Ecto neural progenitor cell (in vitro differentiated cells): ENCODE measurements at regions not wholly inside any gene's neighbourhood (a gene's known extent, or its start where the extent isn't known, plus 50 kb on each side); places are given as distances from the start of the nearest gene placed in this dataset.
A peak's percentile ranks its signal among the peaks of the same experiment; 100 is the strongest.

Experiments
- DNase-seq: peaks from one replicate; pipeline ENCODE4 v3.0.0-alpha.2; 2018; ENCODE audit warnings: low spot score

DNA sequence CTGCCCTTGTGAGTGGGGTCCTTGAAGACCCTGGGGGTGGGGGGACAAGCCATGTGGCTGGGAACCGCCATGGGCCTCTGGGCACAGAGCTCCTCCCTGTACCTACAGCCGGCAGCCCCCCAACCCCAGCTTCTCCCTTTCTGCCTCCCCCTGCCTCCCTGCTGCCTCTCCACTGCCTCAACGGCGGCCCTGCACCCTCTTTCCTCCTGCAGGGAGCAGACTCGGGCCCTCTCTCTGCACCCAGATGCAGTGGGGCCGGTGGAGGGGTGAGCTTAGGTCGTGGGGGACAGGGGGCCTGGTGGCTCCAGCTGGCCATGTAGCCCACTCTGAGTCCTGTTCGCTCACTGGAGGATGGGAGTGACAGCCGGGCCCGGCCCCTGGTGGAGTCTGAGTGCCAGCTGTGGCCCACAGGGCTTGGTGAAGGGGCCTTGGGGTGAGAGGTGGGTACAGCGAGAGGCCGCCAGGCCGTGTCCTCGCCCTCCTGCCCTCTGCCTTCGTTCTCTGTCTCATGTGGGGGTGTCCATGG is 139.3 kb upstream of the COL5A1 start:
- peak; percentile 43 for DNase-seq

DNA sequence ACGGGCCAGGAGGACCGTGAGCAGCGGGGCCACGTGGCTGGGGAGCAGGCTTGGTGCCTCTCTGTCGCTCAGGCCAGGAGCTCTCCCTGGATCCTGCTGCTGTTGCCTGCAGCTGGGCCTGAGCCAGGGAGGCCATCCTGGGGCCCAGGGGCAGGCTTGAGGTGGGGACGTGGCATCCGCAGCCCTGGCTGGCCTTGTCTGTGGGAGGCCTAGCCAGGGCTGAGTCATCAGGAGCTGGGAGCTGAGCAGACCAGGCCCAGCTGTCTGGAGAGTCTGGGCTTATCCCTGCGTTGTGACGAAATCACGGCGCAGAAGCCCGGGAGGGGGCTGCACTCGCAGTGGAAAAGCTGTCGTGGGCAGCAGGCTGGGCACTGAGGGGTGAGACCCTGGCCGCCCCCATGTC is 138.8 kb upstream of the COL5A1 start:
- no peak for DNase-seq

DNA sequence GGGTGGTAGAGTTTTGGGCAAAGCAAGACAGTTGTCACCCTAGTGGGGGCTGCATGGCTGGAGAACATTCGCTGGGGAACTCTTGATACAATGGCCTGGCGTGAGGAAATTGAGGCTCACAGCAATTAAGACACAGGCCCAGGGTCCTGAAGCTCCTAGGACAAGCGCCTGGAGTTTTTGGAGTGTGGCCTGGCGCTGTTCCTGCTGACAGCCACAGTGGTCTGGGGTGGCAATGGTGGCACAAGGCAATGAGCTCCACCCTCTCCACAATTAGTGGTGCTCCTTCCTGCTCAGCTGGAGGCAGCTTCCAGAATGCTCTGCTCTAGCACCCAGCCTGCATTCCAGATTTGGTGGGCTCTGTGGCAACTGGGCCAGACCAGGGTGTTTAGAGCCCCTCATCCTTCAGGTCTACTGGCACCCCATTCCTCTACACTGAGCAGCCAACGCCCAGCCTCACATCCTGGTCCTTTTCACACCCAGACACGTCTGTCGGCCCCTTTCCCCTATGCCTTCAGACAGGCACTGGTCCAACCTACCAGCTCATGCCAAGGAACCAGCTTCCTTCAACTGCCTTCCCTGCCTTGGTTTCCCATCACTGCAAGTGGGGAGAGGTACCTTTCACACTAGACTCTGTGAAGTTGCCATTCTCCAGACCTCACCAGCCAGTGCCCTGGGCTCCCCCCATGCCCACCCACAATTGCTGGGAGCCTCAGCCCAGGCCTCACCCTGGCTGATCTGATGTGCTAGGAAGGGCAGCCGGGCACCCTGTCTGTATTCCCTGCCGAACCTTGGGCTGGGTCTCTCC is 138.1 kb upstream of the COL5A1 start:
- peak; percentile 31 for DNase-seq

DNA sequence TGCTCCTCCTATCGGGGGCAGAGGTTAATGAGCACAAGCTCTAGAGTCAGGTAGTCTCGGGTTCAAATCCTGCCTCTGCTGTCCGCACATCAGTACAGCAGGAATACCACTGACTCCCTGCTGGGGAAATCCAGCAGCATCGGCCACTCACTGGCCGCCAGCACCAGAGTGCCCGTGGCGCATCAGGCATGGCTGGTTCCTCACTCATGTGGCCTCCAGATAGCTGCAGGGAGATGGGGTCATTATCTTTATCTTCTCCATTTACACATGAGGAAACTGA is 137.6 kb upstream of the COL5A1 start:
- DNase-seq: no peak

DNA sequence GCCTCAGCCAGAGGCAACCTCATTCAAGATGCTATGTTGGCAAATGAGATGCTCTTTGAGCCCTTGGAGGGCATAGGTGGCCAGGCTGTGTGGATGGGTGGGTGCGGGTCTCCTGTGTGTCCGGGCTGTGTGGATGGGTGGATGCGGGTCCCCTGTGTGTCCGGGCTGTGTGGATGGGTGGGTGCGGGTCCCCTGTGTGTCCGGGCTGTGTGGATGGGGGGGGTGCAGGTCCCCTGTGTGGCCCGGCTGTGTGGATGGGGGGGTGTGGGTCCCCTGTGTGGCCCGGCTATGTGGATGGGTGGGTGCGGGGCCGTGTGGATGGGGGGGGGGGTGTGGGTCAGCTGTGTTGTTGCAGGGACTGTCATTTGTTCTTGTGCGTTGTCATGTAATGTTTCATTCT is 136.6 kb upstream of the COL5A1 start:
- DNase-seq: peak; percentile 33

DNA sequence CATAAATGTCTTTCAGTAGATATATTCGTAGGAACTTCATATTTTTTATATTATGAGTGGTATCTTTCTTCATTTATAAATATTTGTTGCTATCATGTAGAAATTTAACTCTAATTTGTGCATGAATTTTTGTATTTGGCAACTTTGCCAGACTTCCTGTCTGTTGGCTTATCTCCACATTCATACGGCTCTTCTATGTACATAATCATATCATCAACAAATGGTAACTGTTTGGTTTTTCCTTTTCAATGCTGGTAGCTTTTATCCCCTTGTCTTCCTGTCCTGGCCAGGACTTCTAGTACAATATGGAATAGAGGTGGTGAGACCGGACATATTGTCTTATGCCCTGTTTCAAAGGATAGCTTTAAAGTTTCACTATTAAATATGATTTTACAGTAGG is 132.3 kb upstream of the COL5A1 start:
- DNase-seq: no peak

DNA sequence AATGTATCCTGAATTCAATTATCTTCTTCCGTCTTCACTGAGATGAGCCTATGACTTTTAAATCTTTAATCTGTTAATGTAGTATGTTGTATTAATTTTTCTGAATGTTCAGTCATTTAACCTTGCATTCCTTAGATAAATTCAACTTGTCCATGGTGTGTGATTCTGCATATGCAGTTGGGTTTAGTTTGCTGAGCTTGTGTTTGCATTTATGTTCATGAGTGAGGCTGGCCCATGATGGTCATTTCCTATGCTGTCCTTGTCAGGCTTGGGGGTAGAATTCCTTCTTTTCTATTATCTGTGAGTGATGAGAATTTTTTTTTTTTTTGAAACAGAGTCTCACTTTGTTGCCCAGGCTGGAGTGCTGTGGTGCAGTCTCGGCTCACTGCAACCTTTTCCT is 131.8 kb upstream of the COL5A1 start:
- DNase-seq: no peak

DNA sequence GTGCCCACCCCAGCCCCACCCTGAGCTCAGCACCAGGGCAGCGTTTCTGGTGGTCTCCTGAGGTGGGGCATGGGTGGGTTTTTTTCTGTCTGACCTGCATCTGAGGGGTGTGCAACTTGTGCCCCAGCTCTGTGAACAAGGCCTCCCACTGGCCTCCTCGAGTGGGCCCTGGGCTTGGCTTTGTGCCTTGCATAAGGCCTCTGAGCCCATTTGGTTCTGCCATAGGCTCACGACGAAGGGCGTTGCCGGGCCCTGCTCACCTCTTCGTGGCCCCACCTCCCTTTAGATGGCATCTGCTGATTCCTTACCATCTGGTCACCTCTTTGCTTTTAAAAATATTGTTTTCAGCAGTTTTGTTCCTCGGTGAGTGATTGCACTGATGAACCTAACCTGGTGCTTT is 127.1 kb upstream of the COL5A1 start:
- no peak for DNase-seq

DNA sequence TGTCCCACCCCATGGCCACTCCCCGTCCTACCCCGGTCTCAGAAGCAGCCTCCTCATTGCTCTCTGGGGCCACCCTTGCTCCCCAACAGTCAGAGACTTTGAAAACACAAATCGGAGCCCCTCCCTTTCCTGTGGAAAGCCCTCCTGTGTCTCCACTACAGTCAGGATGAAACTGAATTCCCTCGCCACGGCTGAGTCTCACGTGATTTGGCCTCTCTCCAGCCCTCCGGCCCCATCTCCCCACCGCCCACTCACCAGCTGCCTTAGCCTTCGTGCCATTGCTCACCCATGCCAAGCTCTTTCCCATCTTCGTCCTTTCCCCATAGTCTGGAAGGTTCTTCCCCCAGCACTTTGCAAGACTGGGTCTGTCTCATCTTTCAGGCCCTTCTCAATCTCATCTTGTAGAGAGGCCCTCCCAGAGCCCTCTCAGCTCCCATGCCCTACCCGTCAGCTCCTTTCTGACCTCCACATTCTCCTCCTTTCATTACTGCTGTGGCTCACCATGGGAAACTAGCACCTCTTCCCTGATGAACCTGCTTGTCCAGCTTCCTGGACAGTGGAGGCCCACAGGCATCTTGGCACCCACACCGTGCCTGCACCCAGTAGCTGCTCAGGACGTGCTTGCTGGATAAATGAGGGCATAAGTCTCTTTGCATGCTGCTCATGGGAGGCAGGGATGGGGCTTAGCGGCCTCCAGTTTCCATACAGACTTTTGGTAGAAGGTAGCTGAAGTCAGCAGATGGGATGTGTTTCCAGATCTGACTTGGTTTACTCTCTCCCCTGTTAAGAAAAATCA is 126.4 kb upstream of the COL5A1 start:
- DNase-seq: no peak

DNA sequence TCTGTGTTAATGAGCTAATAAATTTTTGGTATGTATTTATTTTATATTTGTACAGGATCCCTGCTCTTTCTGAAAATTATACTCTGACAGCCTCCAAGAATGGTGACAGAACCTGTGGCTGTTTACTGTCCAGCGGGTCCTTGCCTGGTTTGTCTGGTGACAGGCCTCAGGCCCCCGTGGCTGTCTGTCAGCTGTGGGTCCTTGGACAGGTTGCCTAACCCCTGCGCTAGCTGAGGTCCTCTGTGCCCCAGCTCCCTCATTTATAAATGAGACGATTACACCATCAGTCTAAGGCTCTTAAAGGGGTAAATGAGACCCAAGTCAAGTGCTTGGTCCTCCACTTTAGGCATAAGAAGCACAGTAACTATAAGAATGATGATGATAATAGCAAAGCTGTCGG is 125.1 kb upstream of the COL5A1 start:
- DNase-seq: no peak

DNA sequence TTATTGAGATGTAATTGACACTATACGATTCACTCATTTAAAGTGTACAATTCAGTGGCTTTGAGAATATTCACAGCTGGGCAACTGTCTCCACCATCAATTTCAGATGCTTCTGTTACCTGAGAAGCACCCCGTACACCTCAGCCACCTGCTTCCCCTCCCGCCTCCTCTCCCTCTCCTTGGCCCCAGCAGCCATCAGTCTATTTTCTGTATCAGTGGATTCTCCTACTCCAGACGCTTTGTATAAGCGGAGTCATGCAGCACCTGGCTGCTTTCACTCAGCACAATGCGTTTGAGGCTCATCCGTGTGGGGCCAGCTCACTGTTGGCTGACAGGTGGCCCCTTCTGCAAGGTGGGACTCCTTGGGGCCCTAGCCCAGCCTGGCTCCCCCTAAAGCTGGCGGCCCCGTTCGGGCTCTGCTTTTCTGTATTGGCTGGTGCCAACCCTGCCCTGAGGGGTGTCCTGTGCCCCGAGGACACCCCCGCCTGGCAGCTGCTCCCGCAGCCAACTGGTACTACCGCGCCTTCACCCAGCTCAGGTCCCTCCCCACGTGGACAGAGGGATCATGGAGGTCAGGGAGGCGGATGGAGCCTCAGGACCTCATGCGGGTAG is 124.4 kb upstream of the COL5A1 start:
- no peak for DNase-seq

DNA sequence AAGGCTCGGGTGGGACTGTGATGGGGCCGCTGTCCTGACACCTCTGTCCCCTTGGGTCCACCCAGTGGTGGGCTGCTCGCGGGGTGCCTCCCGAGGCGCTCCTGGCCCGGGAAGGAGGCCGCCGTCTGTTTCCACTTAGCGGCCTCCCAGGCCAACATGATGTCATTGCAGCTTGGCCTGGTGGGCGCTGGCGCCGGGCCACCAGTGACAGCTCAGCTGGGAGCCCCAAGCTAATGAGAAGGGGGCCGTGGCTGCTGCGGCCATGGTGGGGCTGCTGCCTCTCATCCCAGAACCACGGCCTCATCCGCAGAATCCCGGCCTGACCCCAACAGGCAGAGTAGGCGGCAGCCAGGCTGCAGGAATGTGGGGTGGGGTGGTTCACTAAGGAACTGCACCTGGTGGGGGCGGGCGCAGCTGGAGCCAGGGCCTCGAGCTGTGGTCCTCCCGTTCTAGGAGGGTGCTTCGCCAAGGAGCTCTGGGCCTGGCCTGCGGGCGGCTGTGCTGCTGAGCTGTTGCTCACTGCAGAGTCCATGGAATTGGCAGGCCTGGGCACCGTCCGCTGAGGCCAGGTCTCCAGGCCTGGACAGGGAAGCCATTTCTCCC is 123.5 kb upstream of the COL5A1 start:
- no peak for DNase-seq

DNA sequence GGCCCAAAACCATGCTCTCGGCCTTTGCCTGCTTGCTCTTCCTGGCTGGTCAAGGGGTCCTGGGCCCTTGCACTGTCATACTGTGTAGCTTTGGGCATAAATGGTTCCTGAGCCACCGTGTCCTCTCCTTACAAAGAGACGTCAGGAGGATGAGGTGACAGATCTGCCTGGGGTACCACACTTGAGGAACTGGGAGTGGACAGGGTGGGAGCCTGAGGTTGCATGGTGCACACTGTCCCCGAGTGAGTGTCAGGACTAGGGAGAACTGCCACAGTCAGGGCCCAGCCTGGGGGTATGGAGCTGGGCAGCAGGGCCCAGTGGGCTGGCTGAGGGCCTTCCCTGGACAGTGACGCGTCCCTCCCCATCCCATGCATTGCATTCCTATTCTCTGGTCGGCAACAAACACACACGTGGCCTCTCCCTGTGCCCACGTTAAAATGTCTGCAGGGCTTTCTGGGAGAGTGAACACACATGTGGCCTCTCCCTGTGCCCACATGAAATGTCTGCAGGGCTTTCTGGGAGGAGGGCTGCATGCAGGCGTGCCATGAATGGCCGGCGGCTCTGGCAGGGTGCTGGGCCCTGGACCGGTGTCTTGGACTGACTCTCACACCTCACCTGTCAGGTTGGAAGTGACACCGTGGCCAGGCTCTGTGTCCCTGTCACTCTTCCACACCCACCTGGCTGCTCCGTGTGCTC is 122.1 kb upstream of the COL5A1 start:
- no peak for DNase-seq

DNA sequence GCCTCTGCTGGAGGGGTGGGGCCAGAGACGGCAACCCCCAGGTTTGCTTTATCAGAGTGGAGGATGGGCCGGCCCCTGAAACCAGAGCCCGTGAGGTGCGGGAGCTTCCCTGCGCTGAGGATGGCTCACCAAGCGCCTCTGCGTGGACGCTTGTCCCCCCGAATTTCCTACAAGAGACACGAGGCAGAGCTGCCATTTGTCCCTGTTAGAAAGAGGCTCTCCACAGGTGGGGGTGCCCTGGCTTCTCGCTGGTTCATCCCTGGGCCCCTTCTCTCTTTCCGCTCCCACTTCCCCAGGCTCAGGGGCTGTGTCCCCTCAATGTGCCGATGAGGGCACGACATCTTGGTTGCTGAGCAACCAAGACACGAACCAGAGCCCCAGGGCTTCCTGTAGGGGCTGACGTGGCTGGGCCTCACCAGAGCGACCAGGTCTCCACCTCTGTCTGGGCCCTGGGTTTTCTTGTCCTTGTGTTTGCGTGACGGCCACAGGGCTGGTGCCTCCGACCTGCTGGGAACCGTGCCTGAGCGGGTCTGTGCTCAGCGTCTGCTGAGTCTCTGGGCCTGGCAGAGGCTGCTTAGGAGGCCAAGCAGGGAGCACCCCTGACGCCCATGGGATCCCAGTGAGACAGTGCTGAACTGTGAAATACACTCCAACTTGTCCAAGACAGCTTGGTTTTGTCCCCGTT is 119.6 kb upstream of the COL5A1 start:
- DNase-seq: peak; percentile 47

DNA sequence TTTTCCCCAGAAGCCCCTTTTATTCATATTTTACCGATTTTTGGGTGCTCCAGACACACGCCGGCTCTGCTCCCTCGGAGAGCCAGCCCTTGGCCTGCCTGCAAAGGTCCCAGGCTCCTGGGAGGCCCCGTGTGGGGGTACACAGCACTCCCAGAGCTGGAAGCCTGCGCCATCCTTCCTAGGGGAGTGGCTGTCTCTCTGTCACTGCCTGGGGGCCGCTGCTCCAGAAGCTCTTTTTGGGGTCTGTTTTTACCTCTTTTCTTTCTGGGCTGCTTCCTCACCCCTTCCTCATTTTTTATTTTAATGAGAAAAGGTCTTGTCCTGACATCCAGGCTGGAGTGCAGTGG is 119.1 kb upstream of the COL5A1 start:
- no peak for DNase-seq

DNA sequence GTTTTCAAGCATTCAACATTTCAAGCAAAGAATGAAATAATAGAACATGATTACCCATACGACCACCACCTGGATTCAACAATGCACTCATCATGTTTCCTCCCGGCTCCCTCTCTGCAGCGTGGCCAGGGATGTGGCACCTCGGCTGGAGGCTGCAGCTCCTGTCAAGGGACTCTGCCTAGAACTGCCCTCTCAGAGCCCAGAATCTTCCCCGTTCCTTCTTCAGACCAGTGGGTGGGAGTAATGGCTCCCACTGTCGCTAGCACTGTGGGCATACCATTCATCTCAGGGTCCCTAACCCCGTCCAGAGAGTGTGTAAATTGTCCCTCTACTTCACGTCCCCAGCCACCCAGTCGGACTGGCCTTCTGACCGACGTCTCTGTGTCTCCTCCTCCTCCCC is 118.6 kb upstream of the COL5A1 start:
- DNase-seq: peak; percentile 38

DNA sequence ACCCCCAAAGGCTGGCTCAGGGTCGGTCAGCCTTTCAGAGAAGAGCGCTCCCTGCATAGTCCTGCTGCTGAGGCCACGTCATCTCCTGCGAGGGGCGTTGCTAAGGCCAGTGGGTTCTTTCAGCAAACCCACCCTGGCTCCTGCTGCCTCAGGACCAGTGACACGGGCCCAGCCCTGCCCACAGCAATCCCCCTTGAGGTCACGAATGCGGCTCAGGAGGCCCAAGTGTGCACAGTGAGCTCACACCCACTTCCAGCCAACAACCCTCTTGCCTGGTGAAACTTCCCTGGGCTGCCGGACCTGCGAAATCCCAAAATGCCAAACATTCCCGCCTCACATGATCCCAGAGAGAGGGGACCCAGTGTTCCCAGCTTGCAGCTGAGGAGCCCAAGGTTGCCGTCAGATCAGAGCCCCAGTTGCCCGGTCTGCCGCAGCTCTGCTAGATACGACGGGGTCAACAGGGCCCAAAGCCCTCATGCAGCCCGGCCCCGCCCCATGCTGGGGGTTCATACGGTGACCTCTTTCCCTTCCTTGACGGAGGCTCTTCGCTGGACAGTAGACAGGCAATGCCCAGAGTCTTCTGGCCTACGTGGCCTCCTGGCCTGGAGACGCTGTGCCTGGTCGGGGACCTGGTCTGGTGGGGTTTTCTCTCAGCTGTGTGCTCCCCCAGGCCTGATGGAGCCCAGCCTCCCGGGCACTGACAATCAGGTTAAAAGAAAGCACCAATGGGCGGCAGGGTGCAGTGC is 116.4 kb upstream of the COL5A1 start:
- peak; percentile 39 for DNase-seq

DNA sequence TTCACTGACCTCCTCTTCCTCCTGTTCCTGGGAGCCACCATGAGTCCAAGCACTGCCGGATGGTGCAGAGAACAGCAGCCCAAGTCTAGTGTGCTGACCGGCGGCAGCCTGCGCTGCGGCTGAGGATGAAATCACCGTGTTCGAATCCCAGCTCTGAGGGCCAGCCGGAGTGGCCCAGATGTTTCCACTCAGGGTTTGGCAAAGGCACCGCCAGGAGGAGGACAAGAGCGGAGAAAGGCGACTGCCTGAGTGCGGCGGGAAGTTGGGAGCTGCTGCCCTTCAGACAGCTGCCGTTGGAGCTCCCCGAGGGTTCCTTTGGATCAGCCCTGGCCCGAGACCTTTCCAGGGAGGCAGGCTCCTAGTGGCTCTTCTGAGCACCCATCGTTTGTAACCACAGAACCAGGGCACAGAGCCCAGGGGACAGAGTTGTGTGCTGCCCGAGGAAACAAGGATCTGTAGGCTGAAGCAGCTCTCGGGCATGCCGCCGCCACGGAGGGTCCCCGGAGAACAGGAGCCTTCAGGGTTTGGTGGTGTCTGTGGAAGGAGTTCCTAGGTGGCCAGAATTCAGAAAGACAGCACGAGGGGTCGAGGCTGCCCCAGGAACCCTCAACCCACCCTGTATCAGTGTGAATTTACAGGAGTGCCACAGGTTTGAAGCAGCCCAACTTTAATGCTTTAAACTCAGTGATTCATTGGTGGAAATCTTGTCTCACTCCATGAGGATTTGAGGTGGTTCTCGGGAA is 115.6 kb upstream of the COL5A1 start:
- peak; percentile 37 for DNase-seq

DNA sequence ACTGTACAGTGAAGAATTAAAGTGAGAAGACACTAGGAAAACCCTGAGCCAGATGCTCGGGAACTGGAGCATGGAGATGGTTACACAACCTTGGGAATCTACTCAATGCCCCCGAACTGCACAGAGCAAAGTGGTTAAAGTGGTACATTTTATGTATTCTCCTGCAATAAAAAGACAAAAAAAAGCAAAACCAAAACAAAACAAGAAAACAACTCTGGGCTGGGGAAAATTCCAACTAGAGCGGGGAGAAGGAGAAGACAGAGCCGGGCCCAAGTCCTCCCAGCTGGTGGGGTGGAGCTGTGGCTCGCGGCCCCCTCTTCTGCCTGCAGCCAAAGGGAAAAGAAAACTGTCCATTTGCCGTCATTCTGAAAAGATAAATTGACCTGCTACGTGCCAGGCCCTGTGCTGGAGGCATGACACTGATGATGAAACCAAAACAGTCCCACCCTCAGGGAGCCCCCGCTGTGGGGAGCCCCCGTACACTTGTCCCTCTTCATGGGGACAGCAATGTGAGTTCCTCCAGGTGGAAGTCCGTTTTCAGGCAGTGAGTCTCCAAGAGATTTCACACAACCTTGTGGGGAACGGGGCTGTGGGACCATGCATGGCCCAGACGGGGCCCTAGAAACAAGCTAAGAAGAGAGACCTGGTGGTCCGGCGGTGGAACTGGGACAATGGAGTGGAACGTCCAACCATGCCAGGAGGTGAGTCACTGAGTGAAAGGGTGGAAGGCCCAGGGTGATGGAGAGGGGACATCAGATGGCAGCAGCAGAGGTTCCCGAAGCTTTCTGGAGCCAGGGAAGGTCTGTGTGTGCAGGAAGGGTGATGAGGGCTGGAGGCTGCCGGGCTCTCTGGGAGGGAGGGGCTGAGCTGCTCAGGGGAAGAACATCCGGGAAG is 114.8 kb upstream of the COL5A1 start:
- DNase-seq: peak; percentile 32
